ENCODE measurements at regions not wholly inside any gene's neighbourhood (a gene's known extent, or its start where the extent isn't known, plus 50 kb on each side); places are given as distances from the start of the nearest gene placed in this dataset.

DNA sequence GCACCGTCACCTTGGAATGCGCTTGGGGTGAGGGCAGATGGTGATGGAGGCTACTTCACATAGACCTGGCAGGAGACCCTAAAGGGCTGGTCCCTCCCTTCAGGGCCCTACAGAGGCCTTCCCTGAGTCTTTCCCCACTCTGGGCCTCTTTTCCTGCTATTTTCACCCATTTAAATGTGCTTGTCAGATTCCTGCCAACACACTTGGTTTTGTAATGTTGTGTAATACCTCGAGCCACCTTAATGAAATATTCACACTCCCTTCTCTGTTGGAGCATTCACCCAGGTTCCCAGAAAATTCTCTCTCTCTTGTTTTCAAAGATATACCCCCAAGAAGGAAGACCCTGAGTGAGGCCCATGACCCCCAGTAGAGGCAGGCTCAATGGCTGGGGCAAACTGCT lies 456.6 kb upstream of the DYNLRB2 start:
- TF ChIP-seq, protein P1, sequence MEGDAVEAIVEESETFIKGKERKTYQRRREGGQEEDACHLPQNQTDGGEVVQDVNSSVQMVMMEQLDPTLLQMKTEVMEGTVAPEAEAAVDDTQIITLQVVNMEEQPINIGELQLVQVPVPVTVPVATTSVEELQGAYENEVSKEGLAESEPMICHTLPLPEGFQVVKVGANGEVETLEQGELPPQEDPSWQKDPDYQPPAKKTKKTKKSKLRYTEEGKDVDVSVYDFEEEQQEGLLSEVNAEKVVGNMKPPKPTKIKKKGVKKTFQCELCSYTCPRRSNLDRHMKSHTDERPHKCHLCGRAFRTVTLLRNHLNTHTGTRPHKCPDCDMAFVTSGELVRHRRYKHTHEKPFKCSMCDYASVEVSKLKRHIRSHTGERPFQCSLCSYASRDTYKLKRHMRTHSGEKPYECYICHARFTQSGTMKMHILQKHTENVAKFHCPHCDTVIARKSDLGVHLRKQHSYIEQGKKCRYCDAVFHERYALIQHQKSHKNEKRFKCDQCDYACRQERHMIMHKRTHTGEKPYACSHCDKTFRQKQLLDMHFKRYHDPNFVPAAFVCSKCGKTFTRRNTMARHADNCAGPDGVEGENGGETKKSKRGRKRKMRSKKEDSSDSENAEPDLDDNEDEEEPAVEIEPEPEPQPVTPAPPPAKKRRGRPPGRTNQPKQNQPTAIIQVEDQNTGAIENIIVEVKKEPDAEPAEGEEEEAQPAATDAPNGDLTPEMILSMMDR (conservative IDR thresholded peaks at IDR 0.05) = no peak
- H3K27ac ChIP-seq = no peak overlapping the region

GRCh38 chr16:80082906-80083305 lies 457.9 kb upstream of the DYNLRB2 start:
- no peak overlapping the region for H3K27ac ChIP-seq
- TF ChIP-seq, protein P1 (conservative IDR thresholded peaks at IDR 0.05) = no peak

DNA sequence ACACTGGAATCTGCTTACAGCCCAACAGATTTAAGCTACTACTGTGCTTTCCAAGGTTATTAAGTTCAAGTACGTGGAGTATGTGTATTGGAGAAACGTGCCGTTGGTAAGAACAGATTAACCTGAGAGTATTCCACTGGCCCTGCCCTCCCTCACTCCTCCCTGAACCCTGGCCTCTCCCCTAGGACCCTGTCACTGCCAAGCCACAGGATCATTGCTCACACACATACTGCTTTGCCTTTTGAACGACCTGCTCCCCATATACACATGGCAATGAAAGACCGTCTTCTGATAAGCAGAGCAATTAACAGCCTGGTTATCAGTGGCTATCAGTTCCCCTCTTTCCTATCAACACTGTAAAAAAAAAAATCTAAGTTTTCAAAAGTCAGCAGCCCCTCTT lies 458.9 kb upstream of the DYNLRB2 start:
- H3K27ac ChIP-seq = no peak overlapping the region
- TF ChIP-seq, protein P1 (conservative IDR thresholded peaks at IDR 0.05) = no peak

GRCh38 chr16:80080287-80080851 lies 460.4 kb upstream of the DYNLRB2 start:
- no peak overlapping the region for H3K27ac ChIP-seq
- TF ChIP-seq, protein P1 (conservative IDR thresholded peaks at IDR 0.05) = no peak

GRCh38 chr16:80079072-80079471 lies 461.7 kb upstream of the DYNLRB2 start:
- H3K27ac ChIP-seq = no peak overlapping the region
- TF ChIP-seq, protein P1 (conservative IDR thresholded peaks at IDR 0.05) = no peak

DNA sequence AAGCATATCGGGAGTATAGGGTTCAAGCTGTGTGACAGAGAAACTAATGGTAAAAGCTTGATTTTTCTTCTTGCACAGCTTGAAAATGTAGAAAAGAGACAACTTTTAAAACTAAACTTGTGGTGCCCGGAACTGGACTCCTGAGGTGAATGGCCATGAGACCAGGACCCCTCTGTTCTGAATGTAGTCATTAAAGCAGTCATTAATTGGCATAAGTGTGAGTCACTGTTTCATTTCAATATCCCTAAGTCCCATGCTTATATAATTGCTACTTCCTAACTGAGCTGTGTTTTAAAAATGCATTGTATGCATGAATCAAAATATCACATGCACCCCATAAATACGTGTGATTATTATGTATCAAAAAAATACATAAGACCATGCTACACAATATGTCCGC lies 463.1 kb upstream of the DYNLRB2 start:
- TF ChIP-seq, protein P1 (conservative IDR thresholded peaks at IDR 0.05) = no peak
- H3K27ac ChIP-seq = no peak overlapping the region

DNA sequence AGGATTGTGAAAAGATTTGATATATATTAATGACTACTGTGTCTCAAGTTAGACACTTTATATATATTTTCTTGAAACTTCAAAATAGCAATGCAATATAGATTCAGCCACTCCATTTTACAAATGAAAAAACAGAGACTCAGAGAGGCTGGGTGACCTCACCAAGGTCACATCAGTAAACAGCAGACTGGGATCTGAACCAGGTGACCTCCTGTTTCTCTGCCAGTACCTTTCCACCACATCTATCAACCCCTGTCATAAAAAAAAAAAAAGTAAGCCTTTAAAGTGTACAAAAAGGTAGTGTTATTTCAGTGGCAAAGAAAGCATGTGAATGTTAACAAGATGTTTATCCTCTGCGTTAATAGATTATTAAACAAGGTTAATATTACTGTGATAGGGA lies 466.5 kb upstream of the DYNLRB2 start:
- no peak overlapping the region for H3K27ac ChIP-seq
- TF ChIP-seq, protein P1 (conservative IDR thresholded peaks at IDR 0.05) = no peak
